A549 (cell line): ENCODE measurements at regions not wholly inside any gene's neighbourhood (a gene's known extent, or its start where the extent isn't known, plus 50 kb on each side); places are given as distances from the start of the nearest gene placed in this dataset.

ENCODE experiments used
- ATAC-seq, 2 experiments: fragments of 200-7000 bp in 1 of 2; fragments of >200 bp in 1 of 2; cut with Nextera tagmentation in 1 of 2; cut with Tn5 transposase in 1 of 2; 3 replicates each; pipeline versions ENCODE4 v1.8.0 to v1.9.1; 2018 to 2020; ENCODE audit warnings: mild to moderate bottlenecking in 1 of 2, moderate library complexity in 1 of 2
- CTCF ChIA-PET: fragments of 300-600 bp; sonication (Branson Sonifier 250); formaldehyde crosslinking; extraction: SDS; loops from one replicate; lab custom pipeline; 2021; ENCODE audit warnings: antibody characterized with exemption, inconsistent platforms; lab: Yijun Ruan, JAX
- POLR2A ChIA-PET: fragments of 350-600 bp; formaldehyde crosslinking; extraction: SDS; loops from one replicate; lab custom pipeline; 2021; ENCODE audit warnings: antibody characterized with exemption, inconsistent platforms; lab: Yijun Ruan, JAX
- DNase-seq, 2 experiments: peaks; one replicate each; pipeline versions ENCODE4 v3.0.0 to v3.0.0-alpha.2; 2011 to 2016; ENCODE audit warnings: low read depth in 1 of 2, low spot score in 1 of 2
- FAIRE-seq: peaks from 2 replicates; lab custom pipeline; 2011; peaks lifted over from hg19 to GRCh38; lab: Jason Lieb, UNC
- H3K27ac ChIP-seq, 2 experiments: fragments of >200 bp; sonication (Bioruptor Twin); formaldehyde crosslinking; 3 replicates each; pipeline ENCODE4 v1.5.1; 2016 to 2017
- H3K4me1 ChIP-seq: fragments of >200 bp; sonication (Bioruptor Twin); formaldehyde crosslinking; 3 replicates; pipeline ENCODE4 v1.6.1; 2016
- H3K4me2 ChIP-seq: fragments of >200 bp; sonication (Bioruptor Twin); formaldehyde crosslinking; 3 replicates; pipeline ENCODE4 v1.6.1; 2016
- H3K4me3 ChIP-seq: fragments of >200 bp; sonication (Bioruptor Twin); formaldehyde crosslinking; 3 replicates; pipeline ENCODE4 v1.5.1; 2016
- H3K9me3 ChIP-seq: fragments of >200 bp; sonication (Bioruptor Twin); formaldehyde crosslinking; 3 replicates; pipeline ENCODE4 v1.6.1; 2016
- ATOH8 ChIP-seq: fragments of 250-450 bp; sonication (Bioruptor Pico); IDR thresholded peaks from 2 replicates; pipeline ENCODE4 v1.5.0; 2020; ENCODE audit warnings: low read depth, mild to moderate bottlenecking, moderate library complexity
- BHLHE40 ChIP-seq: IDR thresholded peaks from 2 replicates; pipeline ENCODE4 v1.6.1; 2012; ENCODE audit warnings: low read depth, low read length, inconsistent platforms
- CHD2 ChIP-seq: fragments of 150-350 bp; IDR thresholded peaks from 2 replicates; pipeline ENCODE4 v1.6.1; 2014; ENCODE audit warnings: low read length; ENCODE audit not compliant: partially characterized antibody
- CTCF ChIP-seq: fragments of >200 bp; sonication (Bioruptor Twin); formaldehyde crosslinking; IDR thresholded peaks from 3 replicates; pipeline ENCODE4 v1.5.1; 2016
- EHMT2 ChIP-seq: fragments of 200-600 bp; sonication (generic); IDR thresholded peaks from 2 replicates; pipeline ENCODE4 v1.6.1; 2016; ENCODE audit warnings: antibody characterized with exemption, low read depth, mild to moderate bottlenecking, moderate library complexity
- ESRRA ChIP-seq: fragments of 150-350 bp; IDR thresholded peaks from 2 replicates; pipeline ENCODE4 v1.6.1; 2014; ENCODE audit warnings: mild to moderate bottlenecking, low read length, borderline replicate concordance
- HDAC2 ChIP-seq: fragments of 200-600 bp; sonication (generic); IDR thresholded peaks from 2 replicates; pipeline ENCODE4 v1.6.1; 2016
- HES2 ChIP-seq: fragments of >200 bp; sonication (Bioruptor Twin); formaldehyde crosslinking; IDR thresholded peaks from 2 replicates; pipeline ENCODE4 v1.6.1; 2016
- HEYL ChIP-seq: fragments of 250-450 bp; sonication (Bioruptor Pico); IDR thresholded peaks from 2 replicates; pipeline ENCODE4 v1.8.0; 2021; ENCODE audit warnings: mild to moderate bottlenecking, moderate library complexity
- HMGXB4 ChIP-seq: fragments of 250-450 bp; sonication (Bioruptor Pico); IDR thresholded peaks from 2 replicates; pipeline ENCODE4 v1.5.0; 2021; ENCODE audit warnings: mild to moderate bottlenecking, moderate library complexity, borderline replicate concordance
- MAFK ChIP-seq: fragments of 450-650 bp; IDR thresholded peaks from 2 replicates; pipeline ENCODE4 v1.6.1; 2014; ENCODE audit not compliant: partially characterized antibody
- NPAS2 ChIP-seq: fragments of 250-450 bp; sonication (Bioruptor Pico); IDR thresholded peaks from 2 replicates; pipeline ENCODE4 v1.8.0; 2022; ENCODE audit warnings: mild to moderate bottlenecking, moderate library complexity, borderline replicate concordance
- NR3C1 ChIP-seq: fragments of >200 bp; sonication (Bioruptor Twin); formaldehyde crosslinking; IDR thresholded peaks from 3 replicates; pipeline ENCODE4 v1.6.1; 2017
- PBX3 ChIP-seq: IDR thresholded peaks from 2 replicates; pipeline ENCODE4 v1.6.1; 2012
- PHF8 ChIP-seq: fragments of 200-600 bp; sonication (generic); IDR thresholded peaks from 2 replicates; pipeline ENCODE4 v1.6.1; 2016; ENCODE audit warnings: low read depth, mild to moderate bottlenecking, antibody characterized with exemption, moderate library complexity, borderline replicate concordance
- POLR2AphosphoS2 ChIP-seq: conservative IDR thresholded peaks from 2 replicates; pipeline ENCODE4 v1.6.1; 2012; ENCODE audit warnings: low read length, improper control_type of control experiment, inconsistent platforms
- RARB ChIP-seq: fragments of 250-450 bp; sonication (Bioruptor Pico); IDR thresholded peaks from 2 replicates; pipeline ENCODE4 v1.8.0; 2021; ENCODE audit warnings: mild to moderate bottlenecking, moderate library complexity
- REST ChIP-seq: fragments of 200-600 bp; sonication (generic); IDR thresholded peaks from 2 replicates; pipeline ENCODE4 v1.6.1; 2016; ENCODE audit warnings: antibody characterized with exemption, mild to moderate bottlenecking, moderate library complexity
- USF2 ChIP-seq: fragments of 450-650 bp; IDR thresholded peaks from 2 replicates; pipeline ENCODE4 v1.6.1; 2014; ENCODE audit warnings: antibody characterized with exemption
- WGBS: methylation state at CpG from one replicate; pipeline ENCODE4 v1.1.6; 2017; ENCODE audit errors: missing lambda C conversion rate; 5-methylcytosine and 5-hydroxymethylcytosine counted together

- Histone ChIP-seq H3K27ac (no peak overlapping the region), H3K4me2 (no peak overlapping the region), H3K9me3 (0 out of 3 replicates have a peak, but pooled peaks cover 3% of the 10 kb centered on the region), H3K4me1 (no peaks in the 10 kb centered on the region), H3K4me3 (no peak overlapping the region)
- FAIRE-seq (no peak), DNase-seq (no peak), ATAC-seq (no peak)
- POLR2A ChIA-PET: no interaction called here
- TF ChIP-seq HDAC2 (no peak), HES2 (no peak), NPAS2 (CRISPR knock-in tag) (no peak), CHD2 (no peak), BHLHE40 (no peak), REST (no peak), USF2 (no peak), POLR2AphosphoS2 (no peak), RARB (CRISPR knock-in tag) (no peak), HEYL (CRISPR knock-in tag) (no peak), CTCF (no peak), EHMT2 (no peak), MAFK (no peak), PBX3 (no peak), ATOH8 (CRISPR knock-in tag) (no peak), PHF8 (no peak), NR3C1 (no peak), HMGXB4 (CRISPR knock-in tag) (no peak), ESRRA (no peak)
- CTCF ChIA-PET: interaction anchor here (0.8 to 1.9 kb wide), 2 partner anchors 10 to 12 kb away, joined by 3 to 4 read pairs; no protein-coding TSS in a partner anchor
- WGBS: 88% methylated on average over 12 of the region's 13 CpGs
Measured at GRCh38 chr10:4475827-4476490, 350.0 kb upstream of the AKR1E2 start.
